H7 (cell line): ENCODE measurements at regions not wholly inside any gene's neighbourhood (a gene's known extent, or its start where the extent isn't known, plus 50 kb on each side); places are given as distances from the start of the nearest gene placed in this dataset.

Experiments
- DNase-seq: peaks from one replicate; pipeline ENCODE4 v3.0.0; 2012
- H3K27me3 ChIP-seq: 2 replicates; pipeline ENCODE4 v1.6.0; 2011; ENCODE audit warnings: mild to moderate bottlenecking, low read length; ENCODE audit not compliant: control insufficient read depth, insufficient read depth
- H3K36me3 ChIP-seq: replicated peaks from 2 replicates; pipeline ENCODE4 v1.5.1; 2011; ENCODE audit warnings: low read length; ENCODE audit not compliant: control insufficient read depth, insufficient read depth
- H3K4me3 ChIP-seq: 2 replicates; pipeline ENCODE4 v1.5.1; 2011; ENCODE audit warnings: low read depth, mild to moderate bottlenecking, control low read depth, low read length, moderate library complexity; ENCODE audit not compliant: insufficient read depth

- Histone ChIP-seq H3K27me3 (no peaks in the 10 kb centered on the region), H3K4me3 (no peak overlapping the region), H3K36me3 (no peaks in the 10 kb centered on the region)
- DNase-seq: no peak
These were observed 98.6 kb downstream of the FHDC1 start for GRCh38 chr4:153034681-153035080.

DNA sequence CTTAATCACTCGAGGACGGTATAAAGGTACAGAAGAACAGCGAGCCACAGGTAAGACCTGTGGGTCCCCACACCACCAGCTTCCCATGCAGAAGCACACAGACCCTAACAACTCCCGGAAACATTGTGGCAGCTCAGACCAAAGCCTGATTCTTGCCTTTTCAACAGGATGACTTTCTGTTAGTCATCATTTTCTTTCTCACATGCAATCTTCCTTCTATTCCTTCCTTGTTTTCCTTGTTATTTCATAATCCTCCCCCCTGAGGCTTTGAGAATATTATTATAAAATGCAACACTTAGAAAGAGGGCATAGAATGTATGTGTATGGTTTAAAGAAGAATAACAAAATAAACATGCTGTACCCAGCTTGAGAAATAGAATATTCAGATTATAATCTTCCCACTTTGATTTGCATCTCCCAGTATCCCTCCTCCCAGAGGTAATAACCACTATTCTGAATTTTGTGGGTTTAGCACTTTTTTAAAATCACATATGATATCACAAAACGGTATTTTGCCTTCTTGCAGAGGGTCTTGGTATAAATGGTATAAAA is 100.9 kb downstream of the FHDC1 start:
- H3K4me3 ChIP-seq: no peak overlapping the region
- H3K36me3 ChIP-seq: no peaks in the 10 kb centered on the region
- no peaks in the 10 kb centered on the region for H3K27me3 ChIP-seq
- no peak for DNase-seq

- DNase-seq: no peak
- H3K27me3 ChIP-seq: no peaks in the 10 kb centered on the region
- H3K4me3 ChIP-seq: no peak overlapping the region
- no peaks in the 10 kb centered on the region for H3K36me3 ChIP-seq
These were observed 102.6 kb downstream of the FHDC1 start for GRCh38 chr4:153038623-153039311.

DNA sequence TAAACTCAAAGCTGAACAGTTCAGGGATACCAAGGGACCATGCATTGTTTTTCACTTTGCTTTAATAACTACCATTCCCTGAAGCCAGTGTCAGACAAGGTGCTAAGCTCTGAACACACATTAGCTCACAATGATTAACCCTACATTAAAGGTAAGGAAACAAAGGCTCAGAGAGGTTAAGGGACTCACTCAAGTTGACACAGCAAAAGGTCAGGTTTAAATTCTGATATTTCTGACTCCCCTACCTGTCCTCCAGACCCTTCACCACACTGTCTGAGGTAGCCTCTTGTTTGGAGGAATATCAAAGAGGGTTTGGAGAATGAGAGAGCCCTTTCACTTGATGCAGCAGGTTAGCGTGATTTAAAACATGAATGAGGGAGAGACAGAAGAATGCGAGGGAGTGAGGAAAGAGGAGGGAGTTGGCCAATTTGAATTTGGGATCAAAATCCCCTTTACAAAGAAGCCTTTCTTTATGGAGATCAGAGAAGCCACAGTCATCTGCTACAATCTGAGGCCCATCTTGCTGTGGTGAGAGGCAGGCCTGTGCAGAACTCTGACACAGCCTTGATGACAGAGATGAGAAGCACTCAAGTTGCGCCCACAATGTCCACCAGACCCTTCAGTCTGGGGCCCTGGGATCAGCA is 103.5 kb downstream of the FHDC1 start:
- Histone ChIP-seq H3K36me3 (no peaks in the 10 kb centered on the region), H3K27me3 (no peaks in the 10 kb centered on the region), H3K4me3 (no peak overlapping the region)
- DNase-seq: no peak

- no peak overlapping the region for H3K4me3 ChIP-seq
- H3K27me3 ChIP-seq: no peaks in the 10 kb centered on the region
- DNase-seq: no peak
- H3K36me3 ChIP-seq: no peaks in the 10 kb centered on the region
These were observed 104.6 kb downstream of the FHDC1 start for GRCh38 chr4:153040677-153041076.

GRCh38 chr4:153044036-153044435 is 107.9 kb downstream of the FHDC1 start:
- no peak for DNase-seq
- no peaks in the 10 kb centered on the region for H3K27me3 ChIP-seq
- no peak overlapping the region for H3K4me3 ChIP-seq
- no peaks in the 10 kb centered on the region for H3K36me3 ChIP-seq

- no peak for DNase-seq
- H3K27me3 ChIP-seq: no peaks in the 10 kb centered on the region
- H3K36me3 ChIP-seq: no peaks in the 10 kb centered on the region
- H3K4me3 ChIP-seq: no peak overlapping the region
These were observed 109.2 kb downstream of the FHDC1 start for GRCh38 chr4:153045111-153045982.

DNA sequence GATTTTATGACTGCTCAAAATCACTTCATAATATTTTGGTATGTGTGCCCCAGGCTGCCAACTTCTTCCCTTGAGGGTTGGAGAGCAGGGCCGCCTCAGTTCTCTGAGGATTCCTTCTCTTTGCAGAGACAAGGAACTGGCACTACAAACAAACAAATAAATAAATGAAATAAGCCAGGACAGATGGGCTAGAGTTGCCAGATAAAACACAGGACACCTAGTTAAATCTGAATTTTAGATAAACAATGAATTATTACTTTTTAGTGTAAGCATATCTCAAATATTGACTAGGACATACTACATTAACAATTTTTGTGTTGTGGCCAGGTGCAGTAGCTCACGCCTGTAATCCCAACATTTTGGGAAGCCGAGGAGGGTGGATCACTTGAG is 122.5 kb downstream of the FHDC1 start:
- no peaks in the 10 kb centered on the region for H3K36me3 ChIP-seq
- no peaks in the 10 kb centered on the region for H3K27me3 ChIP-seq
- no peak overlapping the region for H3K4me3 ChIP-seq
- no peak for DNase-seq

GRCh38 chr4:153060196-153060595 is 124.1 kb downstream of the FHDC1 start:
- DNase-seq: no peak
- H3K4me3 ChIP-seq: no peak overlapping the region
- H3K27me3 ChIP-seq: no peaks in the 10 kb centered on the region
- H3K36me3 ChIP-seq: no peaks in the 10 kb centered on the region

GRCh38 chr4:153061971-153062370 is 125.8 kb downstream of the FHDC1 start:
- DNase-seq: no peak
- Histone ChIP-seq H3K27me3 (no peaks in the 10 kb centered on the region), H3K4me3 (no peak overlapping the region), H3K36me3 (no peaks in the 10 kb centered on the region)

DNA sequence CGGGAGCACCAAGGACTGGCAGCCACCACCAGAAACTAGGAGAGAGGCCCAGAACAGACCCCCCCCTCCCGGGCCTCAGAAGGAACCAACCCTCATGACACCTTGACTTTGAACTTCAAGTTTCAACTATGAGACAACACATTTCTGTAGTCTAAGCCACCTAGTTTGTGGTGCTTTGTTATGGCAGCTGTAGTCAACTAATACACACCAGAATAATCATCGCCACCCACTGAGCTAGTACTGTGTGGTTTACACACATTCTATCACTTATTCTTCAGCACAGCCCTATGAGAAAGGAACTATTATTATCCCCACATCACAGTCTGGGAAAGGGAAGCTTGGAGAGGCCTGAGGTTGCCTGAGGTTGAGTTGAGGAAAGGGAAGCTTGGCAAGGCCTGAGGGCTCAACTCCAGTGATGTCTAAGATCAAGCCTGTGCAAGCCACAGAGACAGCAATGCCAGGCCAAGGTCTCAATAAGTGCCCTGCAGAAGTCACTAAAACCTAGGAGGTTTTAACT is 126.6 kb downstream of the FHDC1 start:
- Histone ChIP-seq H3K27me3 (no peaks in the 10 kb centered on the region), H3K36me3 (no peaks in the 10 kb centered on the region), H3K4me3 (no peak overlapping the region)
- DNase-seq: no peak

GRCh38 chr4:153063490-153063889 is 127.4 kb downstream of the FHDC1 start:
- H3K36me3 ChIP-seq: no peaks in the 10 kb centered on the region
- H3K27me3 ChIP-seq: no peaks in the 10 kb centered on the region
- no peak overlapping the region for H3K4me3 ChIP-seq
- no peak for DNase-seq

- Histone ChIP-seq H3K4me3 (no peak overlapping the region), H3K27me3 (no peaks in the 10 kb centered on the region), H3K36me3 (no peaks in the 10 kb centered on the region)
- DNase-seq: peak; percentile 61
These were observed 128.4 kb downstream of the FHDC1 start for GRCh38 chr4:153064571-153064970.

GRCh38 chr4:153065276-153065675 is 129.2 kb downstream of the FHDC1 start:
- Histone ChIP-seq H3K4me3 (no peak overlapping the region), H3K36me3 (no peaks in the 10 kb centered on the region), H3K27me3 (no peaks in the 10 kb centered on the region)
- DNase-seq: no peak
